Parathyroid adenoma (tissue), 2 donors: ENCODE measurements at regions not wholly inside any gene's neighbourhood (a gene's known extent, or its start where the extent isn't known, plus 50 kb on each side); places are given as distances from the start of the nearest gene placed in this dataset.

Experiments
- H2AFZ ChIP-seq: fragments of 300-600 bp; sonication (generic); one replicate; pipeline ENCODE4 v1.7.0; 2017; ENCODE audit warnings: antibody characterized with exemption, mild to moderate bottlenecking
- H3K27ac ChIP-seq: fragments of 300-600 bp; sonication (generic); one replicate; pipeline ENCODE4 v1.7.0; 2017
- H3K27me3 ChIP-seq: fragments of 300-600 bp; sonication (generic); one replicate; pipeline ENCODE4 v1.7.0; 2017; ENCODE audit warnings: low read length; ENCODE audit not compliant: control insufficient read depth, insufficient read depth
- H3K36me3 ChIP-seq: fragments of 300-600 bp; sonication (generic); one replicate; pipeline ENCODE4 v1.7.0; 2017; ENCODE audit warnings: low read length; ENCODE audit not compliant: control insufficient read depth, insufficient read depth
- H3K4me1 ChIP-seq: fragments of 300-600 bp; sonication (generic); one replicate; pipeline ENCODE4 v1.7.0; 2017; ENCODE audit warnings: control low read depth
- H3K4me2 ChIP-seq: fragments of 300-600 bp; sonication (generic); one replicate; pipeline ENCODE4 v1.7.0; 2017; ENCODE audit warnings: low read length
- H3K4me3 ChIP-seq: fragments of 300-600 bp; sonication (generic); one replicate; pipeline ENCODE4 v1.7.0; 2017; ENCODE audit warnings: low read depth, low read length
- H3K79me2 ChIP-seq: fragments of 300-600 bp; sonication (generic); one replicate; pipeline ENCODE4 v1.7.0; 2017; ENCODE audit warnings: control low read depth
- H3K9ac ChIP-seq: fragments of 300-600 bp; sonication (generic); one replicate; pipeline ENCODE4 v1.7.0; 2017; ENCODE audit warnings: mild to moderate bottlenecking
- H3K9me3 ChIP-seq: fragments of 300-600 bp; sonication (generic); one replicate; pipeline ENCODE4 v1.7.0; 2017; ENCODE audit warnings: low read length; ENCODE audit not compliant: control insufficient read depth
- CTCF ChIP-seq: fragments of 300-600 bp; sonication (generic); IDR thresholded peaks from one replicate; pipeline ENCODE4 v1.7.0; 2017; ENCODE audit warnings: antibody characterized with exemption, mild to moderate bottlenecking
- donor health status: primary hyperparathyroidism.

GRCh38 chr5:21071986-21072385 is 1084.0 kb upstream of the CDH18 start:
- H3K9me3 ChIP-seq = no peaks in the 10 kb centered on the region
- no peak overlapping the region for H3K4me3 ChIP-seq
- no peaks in the 10 kb centered on the region for H3K79me2 ChIP-seq
- no peak overlapping the region for H3K4me2 ChIP-seq
- no peak overlapping the region for H3K9ac ChIP-seq
- no peak for TF ChIP-seq CTCF
- no peak overlapping the region for H3K27ac ChIP-seq
- no peaks in the 10 kb centered on the region for H3K4me1 ChIP-seq
- H2AFZ ChIP-seq = no peak overlapping the region
- no peaks in the 10 kb centered on the region for H3K27me3 ChIP-seq
- no peaks in the 10 kb centered on the region for H3K36me3 ChIP-seq

- Histone ChIP-seq H3K4me2 (no peak overlapping the region), H3K4me1 (no peaks in the 10 kb centered on the region), H3K79me2 (no peaks in the 10 kb centered on the region), H3K9ac (no peak overlapping the region), H3K27ac (no peak overlapping the region), H3K9me3 (no peaks in the 10 kb centered on the region), H2AFZ (no peak overlapping the region), H3K4me3 (no peak overlapping the region), H3K27me3 (no peaks in the 10 kb centered on the region), H3K36me3 (no peaks in the 10 kb centered on the region)
- no peak for TF ChIP-seq CTCF
These were observed 1083.4 kb upstream of the CDH18 start for GRCh38 chr5:21071421-21071820.

GRCh38 chr5:21070858-21071257 is 1082.9 kb upstream of the CDH18 start:
- Histone ChIP-seq H3K27ac (no peak overlapping the region), H3K4me3 (no peak overlapping the region), H2AFZ (no peak overlapping the region), H3K4me1 (no peaks in the 10 kb centered on the region), H3K9ac (no peak overlapping the region), H3K27me3 (no peaks in the 10 kb centered on the region), H3K36me3 (no peaks in the 10 kb centered on the region), H3K4me2 (no peak overlapping the region), H3K79me2 (no peaks in the 10 kb centered on the region), H3K9me3 (no peaks in the 10 kb centered on the region)
- no peak for TF ChIP-seq CTCF

- H2AFZ ChIP-seq = no peak overlapping the region
- H3K36me3 ChIP-seq = no peaks in the 10 kb centered on the region
- H3K4me2 ChIP-seq = no peak overlapping the region
- no peak overlapping the region for H3K9ac ChIP-seq
- no peaks in the 10 kb centered on the region for H3K4me1 ChIP-seq
- H3K4me3 ChIP-seq = no peak overlapping the region
- no peak overlapping the region for H3K27ac ChIP-seq
- TF ChIP-seq CTCF = no peak
- H3K79me2 ChIP-seq = no peaks in the 10 kb centered on the region
- no peaks in the 10 kb centered on the region for H3K27me3 ChIP-seq
- H3K9me3 ChIP-seq = no peaks in the 10 kb centered on the region
These were observed 1079.7 kb upstream of the CDH18 start for GRCh38 chr5:21067724-21068123.

GRCh38 chr5:21063146-21063545 is 1075.1 kb upstream of the CDH18 start:
- no peak for TF ChIP-seq CTCF
- Histone ChIP-seq H3K79me2 (no peaks in the 10 kb centered on the region), H3K9me3 (no peaks in the 10 kb centered on the region), H3K9ac (no peak overlapping the region), H3K4me1 (no peaks in the 10 kb centered on the region), H2AFZ (no peak overlapping the region), H3K4me3 (no peak overlapping the region), H3K27me3 (no peaks in the 10 kb centered on the region), H3K4me2 (no peak overlapping the region), H3K27ac (no peak overlapping the region), H3K36me3 (no peaks in the 10 kb centered on the region)
